ENCODE measurements at regions not wholly inside any gene's neighbourhood (a gene's known extent, or its start where the extent isn't known, plus 50 kb on each side); places are given as distances from the start of the nearest gene placed in this dataset.

DNA sequence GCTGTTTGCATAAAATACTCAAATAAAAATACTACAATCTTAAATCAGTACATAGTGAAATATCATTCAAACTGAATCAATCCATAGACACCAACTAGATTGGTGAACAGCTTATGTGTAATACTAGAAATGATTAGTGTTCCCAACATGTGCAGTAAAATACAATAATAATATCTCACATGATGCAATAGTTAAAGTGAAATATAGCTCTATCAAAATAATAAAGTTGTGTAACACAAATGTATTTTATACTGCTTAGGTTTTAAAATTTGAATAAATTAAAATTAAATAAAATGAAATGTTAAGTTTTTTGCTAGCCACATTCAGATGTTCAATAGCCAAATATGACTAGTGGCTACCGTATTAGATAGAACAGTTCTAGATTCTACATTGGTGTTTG is 714.1 kb downstream of the ZNF385D start:
- Mint-ChIP-seq H3K4me1 (ENCODE audit: unreplicated experiment) (no peaks in the 10 kb centered on the region), H3K9me3 (no peaks in the 10 kb centered on the region), H3K36me3 (no peaks in the 10 kb centered on the region), H3K27me3 (peaks cover 4% of the 10 kb centered on the region), H3K27ac (no peak overlapping the region), H3K4me3 (no peak overlapping the region)
- TF ChIP-seq, protein P1, sequence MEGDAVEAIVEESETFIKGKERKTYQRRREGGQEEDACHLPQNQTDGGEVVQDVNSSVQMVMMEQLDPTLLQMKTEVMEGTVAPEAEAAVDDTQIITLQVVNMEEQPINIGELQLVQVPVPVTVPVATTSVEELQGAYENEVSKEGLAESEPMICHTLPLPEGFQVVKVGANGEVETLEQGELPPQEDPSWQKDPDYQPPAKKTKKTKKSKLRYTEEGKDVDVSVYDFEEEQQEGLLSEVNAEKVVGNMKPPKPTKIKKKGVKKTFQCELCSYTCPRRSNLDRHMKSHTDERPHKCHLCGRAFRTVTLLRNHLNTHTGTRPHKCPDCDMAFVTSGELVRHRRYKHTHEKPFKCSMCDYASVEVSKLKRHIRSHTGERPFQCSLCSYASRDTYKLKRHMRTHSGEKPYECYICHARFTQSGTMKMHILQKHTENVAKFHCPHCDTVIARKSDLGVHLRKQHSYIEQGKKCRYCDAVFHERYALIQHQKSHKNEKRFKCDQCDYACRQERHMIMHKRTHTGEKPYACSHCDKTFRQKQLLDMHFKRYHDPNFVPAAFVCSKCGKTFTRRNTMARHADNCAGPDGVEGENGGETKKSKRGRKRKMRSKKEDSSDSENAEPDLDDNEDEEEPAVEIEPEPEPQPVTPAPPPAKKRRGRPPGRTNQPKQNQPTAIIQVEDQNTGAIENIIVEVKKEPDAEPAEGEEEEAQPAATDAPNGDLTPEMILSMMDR (conservative IDR thresholded peaks at IDR 0.05), result no peak
- no peak for DNase-seq (ENCODE audit: extremely low spot score, unreplicated experiment)

DNA sequence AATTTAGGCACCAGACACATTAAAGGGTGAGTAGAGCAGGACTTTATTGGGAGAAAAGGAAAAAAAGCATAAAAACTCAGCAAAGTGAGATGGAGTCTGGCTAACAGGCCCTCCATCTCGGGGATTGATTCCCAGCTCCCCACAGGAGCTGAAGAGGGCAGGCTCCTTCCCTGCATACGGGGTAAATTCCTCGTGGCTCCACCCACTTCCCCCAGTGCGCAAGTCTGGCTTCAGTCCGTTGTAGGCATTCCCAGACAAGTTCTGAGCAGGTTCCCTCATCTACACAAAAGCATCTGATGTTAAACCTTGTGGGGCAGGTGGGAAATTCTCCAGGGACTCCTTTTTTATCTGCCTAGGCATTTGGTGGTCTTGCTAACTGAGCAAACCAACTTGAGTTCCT is 722.6 kb downstream of the ZNF385D start:
- no peaks in the 10 kb centered on the region for H3K27me3 Mint-ChIP-seq
- H3K4me3 Mint-ChIP-seq, result no peak overlapping the region
- no peaks in the 10 kb centered on the region for H3K4me1 Mint-ChIP-seq (ENCODE audit: unreplicated experiment)
- TF ChIP-seq, protein P1 (conservative IDR thresholded peaks at IDR 0.05), result no peak
- no peaks in the 10 kb centered on the region for H3K9me3 Mint-ChIP-seq
- DNase-seq (ENCODE audit: extremely low spot score, unreplicated experiment), result no peak
- H3K27ac Mint-ChIP-seq, result no peak overlapping the region
- no peaks in the 10 kb centered on the region for H3K36me3 Mint-ChIP-seq

DNA sequence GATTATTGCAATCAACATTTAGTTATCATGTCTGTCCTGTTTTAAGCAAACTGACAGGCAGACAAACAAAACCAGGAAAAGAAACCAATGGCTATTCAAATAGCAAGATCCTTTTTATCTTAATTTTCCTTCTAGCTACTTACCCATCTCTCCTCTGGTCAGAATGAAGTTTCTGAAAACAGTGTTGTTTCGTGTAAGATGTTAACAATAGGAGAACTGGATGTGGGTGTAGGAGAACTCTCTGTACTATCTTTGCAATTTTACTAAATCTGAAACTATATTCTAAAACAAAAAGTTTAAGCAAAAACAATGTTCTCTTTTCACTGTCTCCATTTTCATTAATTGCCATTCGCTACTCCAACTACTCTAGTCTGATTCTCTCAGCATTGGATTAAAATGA is 726.4 kb downstream of the ZNF385D start:
- Mint-ChIP-seq H3K36me3 (no peaks in the 10 kb centered on the region), H3K27me3 (no peaks in the 10 kb centered on the region), H3K27ac (no peak overlapping the region), H3K4me3 (no peak overlapping the region), H3K9me3 (no peaks in the 10 kb centered on the region), H3K4me1 (ENCODE audit: unreplicated experiment) (no peaks in the 10 kb centered on the region)
- TF ChIP-seq, protein P1 (conservative IDR thresholded peaks at IDR 0.05), result no peak
- DNase-seq (ENCODE audit: extremely low spot score, unreplicated experiment), result no peak

DNA sequence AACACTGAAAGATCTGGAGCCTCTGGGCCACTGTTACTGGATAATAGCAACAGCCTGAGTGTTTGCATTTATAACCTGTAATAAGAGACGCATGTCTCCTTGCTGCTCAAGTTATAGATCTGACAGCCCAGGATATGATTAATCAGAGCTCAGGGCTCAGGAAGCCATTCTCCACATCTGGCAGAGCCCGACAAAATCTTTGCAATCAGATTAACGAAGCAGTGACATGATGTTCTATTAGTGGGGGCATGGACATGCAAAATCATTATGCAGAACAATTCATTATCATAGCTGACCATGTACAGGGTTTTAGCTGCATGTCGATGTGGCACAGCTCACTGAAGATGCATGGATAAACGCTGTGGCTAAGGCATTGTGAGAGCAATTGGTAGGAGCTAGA is 730.3 kb downstream of the ZNF385D start:
- H3K4me1 Mint-ChIP-seq (ENCODE audit: unreplicated experiment), result no peaks in the 10 kb centered on the region
- H3K27ac Mint-ChIP-seq, result no peak overlapping the region
- H3K36me3 Mint-ChIP-seq, result no peaks in the 10 kb centered on the region
- TF ChIP-seq, protein P1 (conservative IDR thresholded peaks at IDR 0.05), result no peak
- no peaks in the 10 kb centered on the region for H3K27me3 Mint-ChIP-seq
- H3K9me3 Mint-ChIP-seq, result no peaks in the 10 kb centered on the region
- DNase-seq (ENCODE audit: extremely low spot score, unreplicated experiment), result no peak
- no peak overlapping the region for H3K4me3 Mint-ChIP-seq

DNA sequence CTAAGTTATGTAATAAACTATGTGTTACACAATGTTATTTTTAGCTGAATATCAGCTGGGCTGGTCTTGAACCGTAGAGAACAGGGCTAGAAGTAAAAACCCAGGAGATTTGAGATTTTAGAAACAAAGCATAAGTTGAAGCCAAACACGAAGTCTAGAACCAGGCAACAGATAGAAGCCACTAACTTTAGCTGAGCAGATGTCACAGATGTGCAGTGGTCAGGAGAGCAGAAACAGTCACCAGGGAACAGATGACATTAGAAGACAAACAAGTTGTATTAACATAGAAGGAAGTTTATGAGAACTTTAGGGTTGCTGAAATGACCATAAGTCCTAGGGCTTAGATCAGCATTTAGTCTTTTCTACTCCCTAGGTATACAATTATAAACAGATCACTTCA is 731.0 kb downstream of the ZNF385D start:
- no peaks in the 10 kb centered on the region for H3K27me3 Mint-ChIP-seq
- H3K9me3 Mint-ChIP-seq, result no peaks in the 10 kb centered on the region
- DNase-seq (ENCODE audit: extremely low spot score, unreplicated experiment), result no peak
- H3K4me1 Mint-ChIP-seq (ENCODE audit: unreplicated experiment), result no peaks in the 10 kb centered on the region
- H3K4me3 Mint-ChIP-seq, result no peak overlapping the region
- H3K27ac Mint-ChIP-seq, result no peak overlapping the region
- no peaks in the 10 kb centered on the region for H3K36me3 Mint-ChIP-seq
- TF ChIP-seq, protein P1 (conservative IDR thresholded peaks at IDR 0.05), result no peak
